Left colon (tissue), 2 donors: ENCODE measurements at regions not wholly inside any gene's neighbourhood (a gene's known extent, or its start where the extent isn't known, plus 50 kb on each side); places are given as distances from the start of the nearest gene placed in this dataset.

Experiments
- ATAC-seq: fragments of 200-7000 bp; cut with Tn5 transposase; one replicate; pipeline ENCODE4 v1.9.1; 2020; ENCODE audit warnings: mild to moderate bottlenecking, moderate library complexity
- DNase-seq, 2 donors: peaks; one replicate each; pipeline ENCODE4 v3.0.0-alpha.2; 2020
- intact Hi-C, 2 donors: fragments of 100-400 bp; cut with DNase I in 1 of 2; cut with micrococcal nuclease in 1 of 2; formaldehyde crosslinking; loops; one replicate each; pipeline versions ENCODE4 v1.11.2 to v1.14.0; 2022; cut with DNase I, micrococcal nuclease
- donor health status: DM: no; HTN: no; CAD: no.
- donor health status: DM: yes; HTN: yes; CAD: no.

GRCh38 chr1:22276396-22276748 lies 133.5 kb upstream of the WNT4 start:
- DNase-seq (no peak), ATAC-seq (no peak)
- intact Hi-C loops, result no loop called here

- no peak for DNase-seq
- ATAC-seq, result no peak
- intact Hi-C loops, result no loop called here
These were observed 134.8 kb upstream of the WNT4 start for GRCh38 chr1:22277662-22278061.

- DNase-seq, result no peak
- intact Hi-C loops, result no loop called here
- ATAC-seq, result no peak
These were observed 136.8 kb upstream of the WNT4 start for GRCh38 chr1:22279735-22280134.

- ATAC-seq (no peak), DNase-seq (no peak)
- intact Hi-C loops, result no loop called here
These were observed 137.6 kb upstream of the WNT4 start for GRCh38 chr1:22280526-22280925.

GRCh38 chr1:22281521-22282363 lies 138.8 kb upstream of the WNT4 start:
- intact Hi-C loops, result no loop called here
- no peak for DNase-seq
- ATAC-seq, result no peak

DNA sequence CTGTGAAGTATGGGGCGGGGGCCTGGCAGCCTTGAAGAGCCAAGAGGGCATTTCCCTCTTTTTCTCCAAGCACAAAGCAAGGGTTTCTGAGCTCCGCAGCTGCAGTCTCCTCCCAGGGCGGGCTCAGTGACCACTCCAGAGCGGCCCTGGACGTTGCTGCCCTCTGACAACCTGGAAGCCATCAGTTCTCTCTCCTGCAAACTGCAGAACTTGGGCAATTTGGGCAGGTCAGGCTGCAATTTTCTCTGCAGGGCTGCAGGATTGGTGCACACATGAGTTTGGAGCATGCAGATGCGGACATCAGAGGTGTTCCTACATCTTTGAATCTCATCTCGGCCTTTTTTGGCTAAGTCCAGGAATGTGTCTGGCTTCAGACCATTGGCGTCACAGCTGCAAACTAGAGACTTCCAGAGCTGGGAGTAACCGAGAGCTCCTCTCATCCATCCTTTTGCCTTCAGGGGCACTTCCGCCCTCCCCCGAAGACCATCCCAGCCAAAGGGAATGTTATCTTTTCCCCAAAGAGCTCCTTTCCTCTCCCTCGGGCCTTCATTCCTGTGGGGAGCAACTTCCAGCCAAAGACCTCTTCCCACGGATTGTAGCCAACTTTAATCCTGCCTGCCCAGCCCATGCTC lies 139.6 kb upstream of the WNT4 start:
- intact Hi-C loops, result no loop called here
- DNase-seq (no peak), ATAC-seq (no peak)

DNA sequence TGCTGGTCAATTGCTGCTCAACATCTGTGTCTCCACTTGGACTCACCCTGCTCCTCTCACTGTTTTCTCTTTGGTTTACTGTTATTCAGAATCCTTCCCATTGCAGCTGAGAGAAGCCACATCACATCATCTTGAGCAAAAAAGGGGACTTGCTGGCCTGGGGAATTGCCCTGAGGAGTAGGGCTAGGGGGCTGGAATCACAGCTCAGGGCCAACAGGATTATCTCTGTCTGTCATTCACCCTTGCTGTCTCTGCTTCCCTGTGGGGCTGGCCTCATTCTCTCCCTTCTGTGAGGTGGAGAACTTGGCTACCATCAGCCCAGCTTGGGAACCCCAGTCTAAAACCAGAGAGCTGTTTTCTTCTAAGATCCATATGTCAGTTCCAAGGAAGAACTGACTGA lies 140.7 kb upstream of the WNT4 start:
- no peak for DNase-seq
- intact Hi-C loops, result no loop called here
- ATAC-seq, result no peak

GRCh38 chr1:22284236-22284635 lies 141.3 kb upstream of the WNT4 start:
- DNase-seq, result no peak
- intact Hi-C loops, result no loop called here
- ATAC-seq, result no peak

DNA sequence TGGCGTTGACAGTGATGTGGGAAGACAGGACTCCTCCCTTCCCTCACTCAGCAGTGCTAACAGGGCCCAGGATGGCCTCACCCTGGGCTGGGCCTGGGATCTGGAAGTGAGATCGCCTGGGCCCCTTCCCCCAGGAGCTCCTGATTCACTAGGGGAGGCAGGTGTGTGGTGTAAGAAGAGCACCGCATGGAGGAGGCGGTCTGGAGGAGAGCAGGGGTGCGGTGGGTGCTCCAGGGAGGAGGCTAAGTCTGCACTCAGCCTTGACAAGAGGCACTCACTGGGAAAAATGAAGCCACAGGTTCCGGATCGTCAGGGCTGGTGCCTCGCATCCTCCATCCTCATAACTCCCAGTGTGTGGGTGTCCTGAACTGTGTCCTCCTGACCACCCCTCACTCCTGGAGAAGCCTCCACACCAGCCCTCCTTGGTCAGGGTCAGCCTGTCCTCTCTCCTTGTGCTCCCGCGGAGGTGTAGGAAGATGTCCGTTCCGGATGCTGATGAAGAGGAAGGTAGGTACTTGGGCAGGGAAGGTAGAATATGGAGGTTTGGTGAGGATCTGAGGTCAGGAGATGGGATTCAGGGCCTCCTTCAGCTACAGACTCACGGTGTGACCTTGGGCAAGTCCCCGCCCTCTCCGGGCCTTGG lies 142.1 kb upstream of the WNT4 start:
- ATAC-seq (no peak), DNase-seq (no peak)
- intact Hi-C loops, result no loop called here

GRCh38 chr1:22285549-22286396 lies 142.9 kb upstream of the WNT4 start:
- no peak for DNase-seq

GRCh38 chr1:22286491-22286890 lies 143.6 kb upstream of the WNT4 start:
- ATAC-seq, result no peak
- intact Hi-C loops, result no loop called here
- DNase-seq, result no peak

More at GRCh38 chr1:22285549-22286396, 142.9 kb upstream of the WNT4 start:
- no peak for ATAC-seq
- intact Hi-C loops, result no loop called here

- no peak for ATAC-seq
- DNase-seq, result no peak
- intact Hi-C loops, result no loop called here
These were observed 144.4 kb upstream of the WNT4 start for GRCh38 chr1:22287273-22287672.

DNA sequence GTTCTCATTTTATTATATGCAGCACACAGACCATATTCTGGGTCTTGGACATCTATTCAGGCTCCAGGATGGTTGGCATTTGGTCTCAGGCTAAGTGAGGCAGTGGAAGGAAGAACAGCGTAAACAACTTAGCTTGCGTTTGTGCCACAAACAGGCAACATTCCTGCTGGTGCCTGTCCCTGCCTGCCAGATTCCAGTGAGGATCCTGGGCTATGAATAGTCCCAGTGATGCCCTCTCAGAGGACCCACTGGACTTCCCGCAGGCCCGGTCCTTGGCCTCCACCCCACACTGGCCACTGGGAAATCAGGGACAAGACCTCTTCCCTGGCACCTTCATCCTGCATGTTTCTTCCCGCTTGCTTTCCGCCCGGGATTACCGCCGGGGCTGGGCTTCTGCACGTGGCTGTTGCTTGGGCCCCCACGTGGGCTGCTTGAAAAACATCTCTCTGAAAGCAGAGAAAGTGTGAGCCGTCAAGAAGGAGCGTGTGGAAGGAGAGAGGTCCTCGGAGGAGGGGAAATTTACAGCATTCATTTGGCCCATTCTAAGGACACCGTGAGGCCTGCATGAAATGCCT lies 145.1 kb upstream of the WNT4 start:
- ATAC-seq (no peak), DNase-seq (no peak)
- intact Hi-C loops, result no loop called here

DNA sequence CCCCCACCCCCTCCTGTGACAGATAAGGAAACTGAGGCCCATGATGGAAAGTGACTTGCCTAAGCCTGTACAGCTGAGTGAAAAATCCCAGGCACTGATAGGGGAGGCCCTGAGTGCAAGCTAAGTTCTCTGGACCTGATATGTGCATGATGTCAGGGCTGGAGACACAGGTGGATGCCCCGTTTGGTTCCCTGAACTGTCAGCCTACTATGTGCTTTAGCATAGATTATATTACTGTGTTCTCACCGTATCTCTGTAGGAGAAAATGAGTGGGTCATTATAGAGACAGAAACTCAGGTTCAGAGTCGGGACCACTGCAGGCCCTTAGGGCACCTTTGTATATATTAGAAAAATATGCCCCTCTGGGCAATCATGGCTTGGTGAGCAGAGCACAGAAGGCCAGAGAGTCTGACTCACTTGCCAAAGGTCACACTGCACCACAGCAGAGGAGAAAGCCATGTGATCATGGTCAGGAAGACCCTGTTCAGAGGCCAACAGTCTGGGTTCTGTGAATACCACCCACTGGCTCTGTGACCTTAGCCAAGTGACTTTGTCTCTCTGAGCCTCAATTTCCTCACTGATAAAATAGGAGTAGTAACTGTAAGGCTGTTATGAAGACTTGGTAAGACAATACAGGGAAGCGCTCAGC lies 145.8 kb upstream of the WNT4 start:
- intact Hi-C loops, result no loop called here
- no peak for DNase-seq

DNA sequence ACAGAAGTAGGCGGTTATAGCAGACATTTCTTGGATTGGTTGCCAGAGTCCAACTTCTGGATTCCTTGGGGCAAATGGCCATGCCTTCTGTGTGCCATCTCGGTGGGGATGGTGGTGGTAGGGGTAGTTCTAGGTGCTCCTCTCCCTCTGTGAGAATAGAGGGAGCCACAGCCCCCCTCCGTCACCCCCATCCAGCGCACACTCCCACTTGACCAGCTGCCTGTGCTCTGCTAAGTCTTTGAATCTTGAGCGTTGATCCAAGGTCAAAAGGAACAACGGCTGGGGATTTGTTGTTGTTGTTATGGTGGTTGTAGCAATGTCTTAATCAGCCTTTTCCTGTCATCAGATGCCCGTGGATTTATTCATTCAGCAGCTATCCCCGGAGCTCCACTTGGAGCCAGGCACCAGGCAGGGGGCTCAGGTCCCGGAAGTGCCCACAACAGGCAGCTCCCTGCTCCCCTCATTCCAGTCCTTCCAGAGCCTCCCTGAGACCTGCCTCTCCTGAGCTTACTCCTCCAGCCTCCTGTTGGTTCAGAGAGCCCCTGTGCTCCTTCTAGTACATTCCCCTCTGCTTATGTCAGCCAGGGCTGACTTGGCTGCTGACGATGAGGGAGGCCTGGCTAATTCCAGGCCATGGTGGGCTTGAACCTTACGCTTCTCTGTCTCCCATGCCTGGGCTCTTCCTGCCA lies 146.6 kb upstream of the WNT4 start:
- no peak for ATAC-seq
- DNase-seq, result no peak
- intact Hi-C loops, result no loop called here

More for the DNA sequence above, 145.8 kb upstream of the WNT4 start:
- no peak for ATAC-seq

DNA sequence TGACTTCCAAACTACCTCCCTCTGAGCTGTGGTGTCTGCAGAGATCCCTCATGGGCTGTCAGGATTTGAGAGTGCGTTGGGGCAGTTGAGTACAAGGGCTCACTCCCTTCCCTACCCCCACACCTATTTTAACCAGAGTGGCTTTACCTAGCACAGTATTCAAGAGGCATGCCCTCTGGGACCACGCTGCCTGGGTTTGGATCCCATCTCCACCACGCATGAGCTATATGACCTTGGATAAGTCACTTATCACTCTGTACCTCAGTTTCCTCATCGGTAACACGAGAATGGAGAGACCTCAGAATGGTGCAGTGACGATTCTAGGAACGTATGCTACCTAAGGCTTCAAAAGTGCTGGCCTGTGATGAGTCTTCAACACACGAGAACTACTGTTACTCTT lies 147.3 kb upstream of the WNT4 start:
- DNase-seq, result no peak

GRCh38 chr1:22290611-22291010 lies 147.7 kb upstream of the WNT4 start:
- DNase-seq (no peak), ATAC-seq (no peak)
- intact Hi-C loops, result no loop called here

More for the DNA sequence above, 147.3 kb upstream of the WNT4 start:
- intact Hi-C loops, result no loop called here
- ATAC-seq, result no peak

DNA sequence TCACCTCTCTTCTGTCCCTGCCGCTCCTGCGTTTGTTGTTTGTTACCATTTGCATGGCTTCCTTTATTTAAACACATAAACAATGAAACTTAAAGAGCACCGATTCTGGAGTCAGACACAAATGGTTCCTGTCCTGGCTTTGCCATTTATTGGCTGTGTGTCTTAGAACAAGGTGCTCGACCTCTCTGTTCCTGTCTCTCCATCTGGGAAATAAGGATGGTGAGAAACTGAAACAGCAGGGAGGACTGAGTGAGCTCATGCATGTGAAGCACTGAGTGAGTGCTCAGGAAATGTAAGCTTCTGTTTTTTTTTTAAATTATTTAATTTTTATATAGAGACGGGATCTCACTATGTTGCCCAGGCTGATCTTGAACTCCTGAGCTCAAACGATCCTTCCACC lies 148.2 kb upstream of the WNT4 start:
- DNase-seq, result no peak
- ATAC-seq, result no peak
- intact Hi-C loops, result no loop called here
